Transverse colon (tissue), 4 donors: ENCODE measurements at regions not wholly inside any gene's neighbourhood (a gene's known extent, or its start where the extent isn't known, plus 50 kb on each side); places are given as distances from the start of the nearest gene placed in this dataset.

Source experiments
- POLR2AphosphoS5 ChIP-seq, 3 donors: sonication (generic); formaldehyde crosslinking; IDR thresholded peaks; one replicate each; pipeline ENCODE4 v1.6.1; 2016; ENCODE audit warnings: antibody characterized with exemption in 3 of 3
- TF ChIP-seq, protein P1 (sequence below), 5 experiments: fragments of 200-600 bp in 3 of 5; fragments of 450-650 bp in 2 of 5; sonication (generic) in 3 of 5; IDR thresholded peaks; 1 replicate in 2 of 5; 2 replicates in 3 of 5; pipeline ENCODE4 v1.5.1; 2016 to 2017; ENCODE audit warnings: antibody characterized with exemption in 5 of 5, inconsistent platforms in 3 of 5, mild to moderate bottlenecking in 2 of 5, moderate library complexity in 1 of 5

DNA sequence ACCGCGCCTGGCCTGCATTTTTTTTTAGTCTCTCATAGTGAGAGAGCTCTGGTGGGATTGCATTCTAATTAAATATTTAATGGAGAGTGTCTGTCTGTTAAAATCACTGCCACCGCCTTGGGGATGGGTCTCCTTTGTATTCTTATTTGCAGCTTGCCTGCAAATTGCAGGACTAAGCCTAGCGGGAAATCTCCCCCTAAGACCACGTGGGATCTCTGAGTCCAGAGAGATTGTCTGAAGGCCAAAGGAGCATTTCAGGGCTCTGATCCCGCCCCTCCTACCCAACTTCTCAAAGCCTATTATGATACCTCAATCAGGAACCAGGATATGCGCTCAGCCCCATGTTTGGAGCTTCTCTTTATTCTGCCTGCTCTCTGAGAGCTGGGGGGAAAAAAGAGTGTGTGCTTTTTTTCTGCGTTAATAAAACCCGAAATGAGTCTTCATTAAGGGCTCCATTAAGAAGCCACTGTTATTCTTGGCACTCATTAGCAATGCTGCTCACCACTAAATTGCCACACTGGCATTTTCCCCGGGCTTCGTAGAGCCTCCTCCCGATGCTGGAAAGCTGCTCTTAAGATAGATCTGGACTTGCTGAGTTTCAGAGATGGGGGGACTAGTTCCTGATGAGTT lies 92.9 kb upstream of the THY1 start:
- TF ChIP-seq, protein P1, sequence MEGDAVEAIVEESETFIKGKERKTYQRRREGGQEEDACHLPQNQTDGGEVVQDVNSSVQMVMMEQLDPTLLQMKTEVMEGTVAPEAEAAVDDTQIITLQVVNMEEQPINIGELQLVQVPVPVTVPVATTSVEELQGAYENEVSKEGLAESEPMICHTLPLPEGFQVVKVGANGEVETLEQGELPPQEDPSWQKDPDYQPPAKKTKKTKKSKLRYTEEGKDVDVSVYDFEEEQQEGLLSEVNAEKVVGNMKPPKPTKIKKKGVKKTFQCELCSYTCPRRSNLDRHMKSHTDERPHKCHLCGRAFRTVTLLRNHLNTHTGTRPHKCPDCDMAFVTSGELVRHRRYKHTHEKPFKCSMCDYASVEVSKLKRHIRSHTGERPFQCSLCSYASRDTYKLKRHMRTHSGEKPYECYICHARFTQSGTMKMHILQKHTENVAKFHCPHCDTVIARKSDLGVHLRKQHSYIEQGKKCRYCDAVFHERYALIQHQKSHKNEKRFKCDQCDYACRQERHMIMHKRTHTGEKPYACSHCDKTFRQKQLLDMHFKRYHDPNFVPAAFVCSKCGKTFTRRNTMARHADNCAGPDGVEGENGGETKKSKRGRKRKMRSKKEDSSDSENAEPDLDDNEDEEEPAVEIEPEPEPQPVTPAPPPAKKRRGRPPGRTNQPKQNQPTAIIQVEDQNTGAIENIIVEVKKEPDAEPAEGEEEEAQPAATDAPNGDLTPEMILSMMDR (IDR thresholded peaks at IDR 0.05): no peak
- TF ChIP-seq POLR2AphosphoS5 (IDR thresholded peaks at IDR 0.05): no peak
